NT2/D1 (cell line): ENCODE measurements at regions not wholly inside any gene's neighbourhood (a gene's known extent, or its start where the extent isn't known, plus 50 kb on each side); places are given as distances from the start of the nearest gene placed in this dataset.

Source experiments
- SUZ12 ChIP-seq: IDR thresholded peaks from 2 replicates; pipeline ENCODE4 v1.6.1; 2011; ENCODE audit not compliant: insufficient read length, insufficient read depth; ENCODE audit errors: extremely low read depth
- YY1 ChIP-seq: IDR thresholded peaks from 2 replicates; pipeline ENCODE4 v1.6.1; 2011; ENCODE audit not compliant: insufficient read length, insufficient read depth
- ZNF274 ChIP-seq: IDR thresholded peaks from 2 replicates; pipeline ENCODE4 v1.6.1; 2011; ENCODE audit warnings: mild to moderate bottlenecking, low read depth, low read length

- TF ChIP-seq ZNF274, result no peak
- no peak for TF ChIP-seq YY1
- no peak for TF ChIP-seq SUZ12
These were observed 541.4 kb upstream of the PLXNA2 start for GRCh38 chr1:208785629-208786028.
